HG02885 (cell line): ENCODE measurements at regions not wholly inside any gene's neighbourhood (a gene's known extent, or its start where the extent isn't known, plus 50 kb on each side); places are given as distances from the start of the nearest gene placed in this dataset.

Experiments used
- ATAC-seq: cut with Tn5 transposase; IDR thresholded peaks from one replicate; pipeline ENCODE4 v1.9.1; 2021; ENCODE audit warnings: mild to moderate bottlenecking; ENCODE audit not compliant: unreplicated experiment, poor library complexity

DNA sequence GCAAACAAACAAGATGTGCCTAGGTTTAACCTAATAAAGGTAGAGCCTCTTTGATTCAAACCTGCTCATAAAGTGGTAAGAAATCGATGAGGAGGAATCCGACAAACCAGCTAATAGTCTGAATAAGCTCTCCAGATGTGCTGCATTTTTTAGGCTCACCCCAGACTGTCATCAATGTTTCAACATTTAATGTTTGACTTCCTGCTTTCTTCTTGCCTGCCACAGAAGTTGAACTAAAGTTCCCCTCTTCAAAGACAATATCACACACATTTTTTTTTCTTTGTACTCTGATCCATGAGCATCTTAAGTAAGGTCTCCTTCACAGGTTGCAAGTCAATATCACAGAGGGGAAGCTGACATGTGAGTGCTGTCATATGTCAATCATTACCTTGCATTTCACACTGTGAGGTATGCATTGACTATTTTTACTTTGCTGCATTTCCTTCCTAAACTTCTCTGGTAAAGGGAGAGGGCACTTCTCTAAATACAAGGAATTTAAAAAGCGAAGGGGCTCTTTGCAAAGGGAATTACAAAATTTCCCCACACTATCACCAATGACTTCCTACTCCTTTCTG, 172.3 kb upstream of the MCTP2 start:
- ATAC-seq = no peak

DNA sequence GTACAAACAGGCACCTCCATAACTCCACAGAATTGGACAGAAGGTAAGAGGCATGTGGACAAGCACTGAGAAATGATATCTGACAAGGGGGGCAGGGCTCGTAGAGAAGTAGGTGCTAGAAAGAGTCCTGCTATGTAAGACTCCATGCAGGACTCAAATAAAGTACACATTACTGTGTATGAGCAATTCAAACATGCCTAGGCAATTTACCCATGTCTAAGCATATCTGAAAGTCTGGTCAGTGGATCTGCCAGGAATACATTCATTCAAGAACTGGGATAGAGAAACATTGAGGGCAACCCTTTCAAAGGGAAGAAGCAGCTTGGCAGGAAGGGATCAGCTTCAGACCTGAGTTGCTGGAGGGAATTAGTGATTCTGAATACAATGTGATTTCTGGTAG, 174.1 kb upstream of the MCTP2 start:
- no peak for ATAC-seq

DNA sequence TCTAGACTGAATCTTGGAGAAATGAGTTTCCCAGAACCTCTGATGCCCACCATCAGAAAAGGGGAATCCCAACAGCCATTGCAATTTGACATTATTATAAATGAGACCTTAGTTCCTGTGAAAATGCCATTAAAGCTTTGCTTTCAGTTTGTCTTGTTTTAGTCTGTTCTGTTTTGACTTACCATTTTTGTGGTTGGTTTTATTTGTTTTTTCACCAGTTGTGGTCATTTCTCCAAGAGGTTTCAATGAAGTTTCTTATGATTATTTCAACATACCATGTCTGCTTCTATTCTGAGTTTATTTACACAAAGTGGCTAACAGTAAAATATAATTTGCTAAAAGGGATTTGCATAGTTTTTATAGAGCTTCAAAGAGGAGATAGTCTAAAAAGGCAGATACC, 175.0 kb upstream of the MCTP2 start:
- no peak for ATAC-seq

DNA sequence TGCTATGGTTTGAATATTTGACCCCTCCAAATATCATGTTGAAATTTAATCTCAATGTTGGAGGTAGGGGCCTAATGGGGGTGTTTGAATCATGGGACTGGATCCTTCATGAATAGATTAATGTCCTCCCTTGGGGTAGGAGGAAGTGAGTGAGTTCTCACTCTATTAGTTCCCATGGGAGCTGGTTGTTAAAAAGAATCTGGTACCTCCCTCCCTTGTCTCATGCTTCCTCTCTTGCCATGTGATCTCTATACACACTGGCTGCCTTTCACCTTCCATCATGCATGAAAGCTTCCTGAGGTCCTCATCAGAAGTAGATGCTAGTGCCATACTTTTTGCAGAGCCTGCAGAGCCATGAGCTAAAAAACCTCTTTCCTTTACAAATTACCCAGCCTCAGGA, 177.7 kb upstream of the MCTP2 start:
- no peak for ATAC-seq

- no peak for ATAC-seq
These were observed 178.7 kb upstream of the MCTP2 start for GRCh38 chr15:94052711-94053110.

DNA sequence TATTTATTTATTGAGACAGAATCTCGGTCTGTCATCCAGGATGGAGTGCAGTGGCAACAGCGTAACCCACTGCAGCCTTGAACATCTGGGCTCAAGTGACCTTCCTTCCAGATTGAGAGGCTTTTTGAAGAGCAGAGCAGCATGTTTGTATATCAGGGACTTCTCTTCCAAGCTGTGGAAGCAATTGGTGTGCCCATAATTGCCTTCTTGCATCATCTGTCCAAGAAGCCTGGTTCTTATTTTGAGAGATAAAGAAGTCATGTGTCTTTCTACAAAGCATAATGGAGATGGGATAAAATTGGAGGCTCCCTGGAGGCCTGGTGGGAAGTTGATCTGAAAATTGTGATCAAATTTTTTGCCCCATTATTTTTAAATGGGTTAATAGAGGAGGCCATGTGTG, 183.8 kb upstream of the MCTP2 start:
- ATAC-seq = no peak

DNA sequence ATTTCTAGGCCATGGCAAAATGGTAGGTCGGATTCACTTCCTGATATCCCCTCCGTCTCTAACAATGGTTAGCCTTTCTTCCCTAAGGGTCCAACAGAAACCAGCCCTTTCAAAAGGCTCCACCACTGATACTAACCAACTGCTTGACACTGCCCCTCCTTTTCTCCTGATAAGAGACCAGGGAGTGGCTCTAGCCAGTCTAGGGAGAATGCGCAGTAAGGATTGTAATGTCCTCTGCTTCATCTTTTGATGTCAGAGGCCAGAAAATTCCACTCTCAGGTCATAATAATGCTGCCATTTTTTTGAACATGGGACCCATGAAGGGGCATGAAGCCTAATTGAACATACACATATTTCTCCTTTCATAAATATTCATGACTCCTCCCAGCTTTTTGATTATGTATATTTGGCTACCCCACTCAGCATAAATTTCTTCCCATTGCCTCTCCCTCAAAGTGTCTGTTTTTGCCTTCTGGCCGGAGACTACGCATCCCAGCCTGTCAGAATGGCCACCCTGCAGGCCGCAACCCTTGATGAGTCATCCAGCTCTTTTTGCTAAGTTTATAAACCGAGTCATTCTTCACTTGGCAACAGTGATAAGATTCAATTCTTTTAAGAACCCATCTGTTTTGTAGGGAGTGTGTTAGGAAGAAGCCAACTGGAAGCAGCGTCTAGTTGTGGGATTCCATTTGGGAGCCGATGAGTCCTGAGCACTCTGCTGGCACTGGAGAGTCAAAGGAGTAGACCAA, 189.0 kb upstream of the MCTP2 start:
- ATAC-seq = no peak

GRCh38 chr15:94041746-94042145, 189.6 kb upstream of the MCTP2 start:
- no peak for ATAC-seq

DNA sequence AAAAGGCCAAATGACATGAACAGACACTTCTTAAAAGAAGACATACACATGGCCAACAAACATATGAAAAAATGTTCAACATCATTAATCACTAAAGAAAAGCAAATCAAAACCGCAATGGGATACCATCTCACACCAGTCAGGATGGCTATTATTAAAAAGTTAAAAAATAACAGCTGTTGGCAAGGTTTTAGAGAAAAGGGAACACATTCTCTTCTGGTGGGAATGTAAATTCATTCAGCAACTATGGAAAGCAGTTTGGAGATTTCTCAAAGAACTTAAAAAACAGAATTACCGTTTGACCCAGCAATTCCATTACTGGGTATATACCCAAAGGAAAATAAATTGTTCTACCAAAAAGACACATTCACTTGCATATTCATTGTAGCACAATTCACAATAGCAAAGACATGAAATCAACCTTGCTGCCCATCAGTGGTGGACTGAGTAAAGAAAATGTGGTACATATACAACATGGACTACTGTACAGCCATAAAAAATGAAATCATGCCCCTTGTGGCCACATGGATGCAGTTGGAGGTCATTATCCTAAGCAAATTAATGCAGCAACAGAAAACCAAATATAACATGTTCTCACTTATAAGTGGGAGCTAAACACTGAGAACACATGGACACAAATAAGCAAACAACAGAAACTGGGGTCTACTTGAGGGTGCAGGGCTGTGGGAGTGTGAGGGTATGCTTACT, 190.7 kb upstream of the MCTP2 start:
- ATAC-seq = no peak

GRCh38 chr15:94036156-94036555, 195.2 kb upstream of the MCTP2 start:
- no peak for ATAC-seq

DNA sequence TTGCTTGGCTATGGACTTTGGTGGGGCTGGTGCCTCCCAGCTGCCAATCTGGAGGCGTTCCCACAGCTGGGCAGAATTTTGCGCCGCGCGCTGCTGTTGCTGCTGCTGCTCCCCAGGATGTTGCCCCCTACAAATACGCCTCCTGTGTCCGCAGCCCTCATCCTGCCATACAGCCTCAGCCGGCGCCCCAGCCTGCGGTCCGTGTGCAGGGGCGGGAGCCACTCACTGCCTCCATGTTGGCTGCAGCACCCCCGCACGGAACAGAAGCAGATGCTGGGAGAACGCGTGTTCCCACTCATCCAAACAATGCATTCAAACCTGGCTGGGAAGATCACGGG, 197.7 kb upstream of the MCTP2 start:
- ATAC-seq = no peak

- no peak for ATAC-seq
These were observed 198.2 kb upstream of the MCTP2 start for GRCh38 chr15:94033014-94033682.

DNA sequence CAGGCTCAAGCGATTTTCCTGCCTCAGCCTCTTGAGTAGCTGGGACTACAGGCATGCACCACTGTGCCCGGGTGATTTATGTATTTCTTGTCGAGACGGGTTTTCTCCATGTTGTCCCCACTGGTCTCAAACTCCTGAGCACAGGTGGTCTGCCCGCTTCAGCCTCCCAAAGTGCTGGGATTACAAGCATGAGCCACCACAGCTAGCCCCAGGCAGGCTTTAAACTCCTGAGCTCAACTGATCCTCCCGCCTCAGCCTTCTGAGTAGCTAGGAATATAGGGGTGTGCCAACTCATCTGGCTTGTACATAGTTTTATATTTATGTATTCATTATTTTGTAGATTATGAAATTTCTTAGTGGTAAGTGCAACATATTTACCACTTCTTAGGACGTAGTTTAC, 198.8 kb upstream of the MCTP2 start:
- ATAC-seq = no peak

DNA sequence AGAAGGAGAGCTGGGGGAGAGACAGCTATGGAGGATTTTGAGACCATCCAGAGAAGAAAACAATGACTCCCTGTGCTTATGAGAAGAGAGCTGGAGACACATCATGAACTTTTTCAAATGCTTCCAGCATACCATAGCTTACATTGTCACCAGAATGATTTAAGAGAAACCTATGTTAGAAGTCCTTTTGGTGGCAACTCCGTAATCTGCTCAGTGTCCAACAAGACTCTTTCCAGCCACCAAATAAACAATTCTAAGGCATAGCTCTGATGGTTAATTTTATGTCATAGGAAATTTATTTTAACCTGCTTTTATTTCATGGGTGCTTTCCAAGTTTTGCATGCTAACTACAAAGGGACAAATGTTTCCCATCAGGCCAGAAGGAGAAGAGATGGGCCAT, 200.3 kb upstream of the MCTP2 start:
- no peak for ATAC-seq

- no peak for ATAC-seq
These were observed 201.9 kb upstream of the MCTP2 start for GRCh38 chr15:94029495-94029894.

DNA sequence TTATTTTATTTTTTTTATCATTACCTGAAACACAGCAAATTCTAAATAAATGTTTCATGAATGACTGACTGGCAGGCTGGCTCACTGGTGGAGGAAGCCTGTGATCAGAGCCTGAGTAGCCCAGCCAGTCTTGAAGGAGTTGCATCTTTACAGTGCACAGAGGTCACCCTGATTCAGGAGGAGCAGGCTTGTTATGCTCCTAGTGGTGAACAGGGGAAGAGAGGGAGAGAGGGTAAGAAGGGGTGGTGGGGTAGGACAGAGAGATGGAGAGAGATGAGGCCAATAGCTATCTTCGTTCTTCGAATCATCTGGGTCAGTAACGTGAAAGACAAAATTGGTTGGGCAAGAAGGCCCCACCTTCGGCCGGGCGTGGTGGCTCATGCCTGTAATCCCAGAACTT, 202.6 kb upstream of the MCTP2 start:
- ATAC-seq = no peak

DNA sequence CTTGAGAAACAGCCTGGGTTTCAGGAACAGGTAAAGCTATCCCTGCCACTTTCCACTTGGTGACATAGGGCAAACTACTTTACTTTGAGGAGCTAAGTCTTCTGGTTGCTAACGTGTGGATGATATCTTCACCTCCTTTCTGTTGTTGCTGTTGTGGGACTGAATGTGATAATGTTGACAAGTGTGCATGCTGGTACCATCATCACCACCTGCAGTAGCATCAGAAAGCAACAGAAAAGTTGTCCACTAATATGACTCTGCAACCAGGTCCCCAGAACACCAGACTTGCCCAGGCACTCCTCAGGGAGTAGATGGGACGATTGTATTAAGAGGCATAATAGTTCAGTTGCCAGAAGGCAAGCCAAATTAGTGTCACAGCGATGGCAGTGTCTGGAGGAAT, 203.2 kb upstream of the MCTP2 start:
- ATAC-seq = no peak

DNA sequence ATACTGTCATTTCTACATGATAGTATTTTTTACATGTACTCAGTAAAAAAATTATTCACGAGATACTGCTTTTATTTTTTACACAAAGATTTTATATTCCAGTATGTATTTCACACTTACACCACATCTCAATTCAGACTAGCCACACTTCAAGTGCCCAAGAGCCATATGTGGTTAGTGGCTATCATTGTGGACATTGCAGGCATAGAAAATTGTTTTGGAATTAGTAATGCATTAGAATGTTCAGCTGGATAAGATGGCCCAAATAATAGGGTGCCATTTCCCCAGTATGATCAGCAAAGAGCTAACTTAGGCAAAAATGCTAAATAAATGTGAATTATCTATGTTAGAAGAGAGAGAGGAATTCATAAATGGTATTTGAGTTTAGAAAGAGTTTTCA, 203.8 kb upstream of the MCTP2 start:
- ATAC-seq = no peak

GRCh38 chr15:94026458-94027304, 204.7 kb upstream of the MCTP2 start:
- no peak for ATAC-seq

GRCh38 chr15:94023531-94023930, 207.8 kb upstream of the MCTP2 start:
- ATAC-seq = no peak
